ENCODE measurements at regions not wholly inside any gene's neighbourhood (a gene's known extent, or its start where the extent isn't known, plus 50 kb on each side); places are given as distances from the start of the nearest gene placed in this dataset.

- H3K4me3 ChIP-seq (ENCODE audit: low read depth, low read length): no peak overlapping the region
- TF ChIP-seq CTCF (IDR thresholded peaks at IDR 0.05; ENCODE audit: insufficient read depth, low read depth, low read length, missing control alignments): no peak
- DNase-seq (ENCODE audit: low read depth): no peak
These were observed 187.4 kb upstream of the ATP1B1 start for GRCh38 chr1:168918860-168919741.

- no peak for TF ChIP-seq CTCF (IDR thresholded peaks at IDR 0.05; ENCODE audit: insufficient read depth, low read depth, low read length, missing control alignments)
- no peak overlapping the region for H3K4me3 ChIP-seq (ENCODE audit: low read depth, low read length)
- DNase-seq (ENCODE audit: low read depth): no peak
These were observed 185.9 kb upstream of the ATP1B1 start for GRCh38 chr1:168920456-168921094.

- TF ChIP-seq CTCF (IDR thresholded peaks at IDR 0.05; ENCODE audit: insufficient read depth, low read depth, low read length, missing control alignments): no peak
- H3K4me3 ChIP-seq (ENCODE audit: low read depth, low read length): peak overlapping the region; percentile 10
- DNase-seq (ENCODE audit: low read depth): peak; percentile 43
These were observed 184.9 kb upstream of the ATP1B1 start for GRCh38 chr1:168921629-168922028.

- no peak for TF ChIP-seq CTCF (IDR thresholded peaks at IDR 0.05; ENCODE audit: insufficient read depth, low read depth, low read length, missing control alignments)
- no peak overlapping the region for H3K4me3 ChIP-seq (ENCODE audit: low read depth, low read length)
- no peak for DNase-seq (ENCODE audit: low read depth)
These were observed 182.9 kb upstream of the ATP1B1 start for GRCh38 chr1:168923521-168924136.

- no peak overlapping the region for H3K4me3 ChIP-seq (ENCODE audit: low read depth, low read length)
- no peak for DNase-seq (ENCODE audit: low read depth)
- TF ChIP-seq CTCF (IDR thresholded peaks at IDR 0.05; ENCODE audit: insufficient read depth, low read depth, low read length, missing control alignments): no peak
These were observed 181.5 kb upstream of the ATP1B1 start for GRCh38 chr1:168924976-168925375.

- DNase-seq (ENCODE audit: low read depth): no peak
- no peak for TF ChIP-seq CTCF (IDR thresholded peaks at IDR 0.05; ENCODE audit: insufficient read depth, low read depth, low read length, missing control alignments)
- no peak overlapping the region for H3K4me3 ChIP-seq (ENCODE audit: low read depth, low read length)
These were observed 180.3 kb upstream of the ATP1B1 start for GRCh38 chr1:168926236-168926635.
